H1 (cell line): ENCODE measurements at regions not wholly inside any gene's neighbourhood (a gene's known extent, or its start where the extent isn't known, plus 50 kb on each side); places are given as distances from the start of the nearest gene placed in this dataset.

ENCODE experiments used
- CTCF ChIA-PET: fragments of 300-600 bp; sonication (Branson Sonifier 250); formaldehyde crosslinking; loops from one replicate; lab custom pipeline; 2021; ENCODE audit not compliant: partially characterized antibody; lab: Charles Lee
- POLR2A ChIA-PET: fragments of 300-600 bp; sonication (Branson Sonifier 250); formaldehyde crosslinking; loops from one replicate; lab custom pipeline; 2021; ENCODE audit warnings: inconsistent platforms; ENCODE audit not compliant: partially characterized antibody; lab: Charles Lee
- DNase-seq, 2 experiments: peaks; one replicate each; pipeline versions ENCODE4 v3.0.0 to v3.0.0-alpha.2; 2010 to 2022; ENCODE audit warnings: low spot score in 2 of 2, low read depth in 1 of 2, mixed read lengths in 1 of 2
- FAIRE-seq: peaks from 2 replicates; lab custom pipeline; 2011; peaks lifted over from hg19 to GRCh38; lab: Jason Lieb, UNC
- H2AFZ ChIP-seq: 2 replicates; pipeline ENCODE4 v1.8.1; 2012; ENCODE audit warnings: low read length, inconsistent platforms
- H2AK5ac ChIP-seq: 2 replicates; pipeline ENCODE4 v1.6.1; 2013; ENCODE audit warnings: low read depth, low read length
- H2BK120ac ChIP-seq: replicated peaks from 2 replicates; pipeline ENCODE3; 2013; ENCODE audit warnings: low read depth, low read length, inconsistent platforms
- H2BK12ac ChIP-seq: 2 replicates; pipeline ENCODE4 v1.6.1; 2013; ENCODE audit warnings: low read depth, low read length
- H2BK15ac ChIP-seq: 2 replicates; pipeline ENCODE4 v1.6.1; 2013; ENCODE audit warnings: low read length
- H2BK20ac ChIP-seq: 2 replicates; pipeline ENCODE4 v1.6.1; 2013; ENCODE audit warnings: low read length
- H2BK5ac ChIP-seq: 2 replicates; pipeline ENCODE4 v1.6.1; 2013; ENCODE audit warnings: low read depth, low read length
- H3K14ac ChIP-seq: 2 replicates; pipeline ENCODE4 v1.6.1; 2013; ENCODE audit warnings: inconsistent platforms; ENCODE audit not compliant: insufficient read length
- H3K18ac ChIP-seq: 2 replicates; pipeline ENCODE4 v1.6.1; 2013; ENCODE audit warnings: low read length; ENCODE audit errors: extremely low read depth
- H3K23ac ChIP-seq: 2 replicates; pipeline ENCODE4 v1.6.1; 2013; ENCODE audit warnings: inconsistent platforms; ENCODE audit not compliant: insufficient read length
- H3K23me2 ChIP-seq: 2 replicates; pipeline ENCODE4 v1.6.1; 2013; ENCODE audit warnings: low read depth, low read length
- H3K27ac ChIP-seq: 2 replicates; pipeline ENCODE4 v1.6.1; 2011; ENCODE audit warnings: low read depth, low read length, inconsistent platforms
- H3K27me3 ChIP-seq, 4 experiments: replicated peaks in 1 of 4; 1 replicate in 1 of 4; 2 replicates in 3 of 4; pipeline versions ENCODE4 v1.6.1 to v1.8.1; 2011 to 2013; ENCODE audit warnings: low read length in 3 of 4, mild to moderate bottlenecking in 3 of 4, inconsistent platforms in 2 of 4, mixed read lengths in 2 of 4, moderate library complexity in 1 of 4; ENCODE audit not compliant: control insufficient read depth in 3 of 4, insufficient read depth in 3 of 4; ENCODE audit errors: extremely low read depth in 1 of 4
- H3K36me3 ChIP-seq, 4 experiments: 2 replicates each; pipeline versions ENCODE4 v1.6.1 to v1.8.1; 2011 to 2013; ENCODE audit warnings: mild to moderate bottlenecking in 4 of 4, low read length in 3 of 4, moderate library complexity in 2 of 4, control low read depth in 1 of 4, inconsistent platforms in 1 of 4; ENCODE audit not compliant: insufficient read depth in 4 of 4, control insufficient read depth in 2 of 4
- H3K4ac ChIP-seq: replicated peaks from 2 replicates; pipeline ENCODE3; 2013; ENCODE audit warnings: low read length, low read depth, mixed read lengths, inconsistent platforms; ENCODE audit not compliant: insufficient read length
- H3K4me1 ChIP-seq, 4 experiments: replicated peaks in 1 of 4; 1 replicate in 1 of 4; 2 replicates in 3 of 4; pipeline versions ENCODE4 v1.6.1 to v1.8.1; 2011 to 2013; ENCODE audit warnings: low read length in 3 of 4, inconsistent platforms in 2 of 4, mixed read lengths in 1 of 4; ENCODE audit not compliant: insufficient read depth in 4 of 4, control insufficient read depth in 3 of 4
- H3K4me2 ChIP-seq, 2 experiments: 2 replicates each; pipeline versions ENCODE4 v1.6.1 to v1.8.1; 2011 to 2013; ENCODE audit warnings: low read depth in 2 of 2, low read length in 2 of 2, control low read depth in 1 of 2, inconsistent platforms in 1 of 2, mild to moderate bottlenecking in 1 of 2; ENCODE audit not compliant: insufficient read depth in 1 of 2
- H3K4me3 ChIP-seq, 4 experiments: fragments of 200-600, 300-600 bp in 1 of 4; sonication (generic), shearing (Covaris generic), sonication (Bioruptor Twin) in 1 of 4; 2 replicates each; pipeline versions ENCODE4 v1.5.1 to v1.8.1; 2011 to 2016; ENCODE audit warnings: low read length in 4 of 4, low read depth in 3 of 4, control low read depth in 2 of 4, inconsistent platforms in 2 of 4, mild to moderate bottlenecking in 2 of 4, mixed read lengths in 1 of 4, moderate library complexity in 1 of 4; ENCODE audit not compliant: insufficient read depth in 2 of 4; ENCODE audit errors: extremely low read depth in 1 of 4
- H3K56ac ChIP-seq: replicated peaks from 2 replicates; pipeline ENCODE3; 2013; ENCODE audit warnings: low read depth, mild to moderate bottlenecking, mixed read lengths, low read length, inconsistent platforms; ENCODE audit not compliant: insufficient read length
- H3K79me1 ChIP-seq: 2 replicates; pipeline ENCODE4 v1.6.1; 2013; ENCODE audit warnings: low read depth, low read length, control low read depth
- H3K79me2 ChIP-seq, 2 experiments: 2 replicates each; pipeline versions ENCODE4 v1.6.1 to v1.8.1; 2012 to 2013; ENCODE audit warnings: low read length in 2 of 2, mild to moderate bottlenecking in 2 of 2, inconsistent platforms in 1 of 2; ENCODE audit not compliant: insufficient read depth in 2 of 2, control insufficient read depth in 1 of 2
- H3K9ac ChIP-seq, 4 experiments: replicated peaks in 1 of 4; 1 replicate in 1 of 4; 2 replicates in 3 of 4; pipeline versions ENCODE4 v1.6.1 to v1.8.1; 2011 to 2013; ENCODE audit warnings: low read depth in 3 of 4, low read length in 3 of 4, control low read depth in 2 of 4, mild to moderate bottlenecking in 2 of 4, moderate library complexity in 2 of 4, inconsistent platforms in 1 of 4; ENCODE audit errors: extremely low read depth in 1 of 4
- H3K9me3 ChIP-seq, 2 experiments: 2 replicates each; pipeline versions ENCODE4 v1.6.1 to v1.8.1; 2012 to 2013; ENCODE audit warnings: mild to moderate bottlenecking in 2 of 2, moderate library complexity in 2 of 2, control low read depth in 1 of 2, inconsistent platforms in 1 of 2, low read depth in 1 of 2, low read length in 1 of 2, mixed read lengths in 1 of 2; ENCODE audit not compliant: insufficient read depth in 2 of 2
- H4K20me1 ChIP-seq, 2 experiments: replicated peaks in 1 of 2; 2 replicates each; pipeline versions ENCODE3 to v1.8.1; 2011 to 2013; ENCODE audit warnings: inconsistent platforms in 2 of 2, low read length in 2 of 2, mild to moderate bottlenecking in 1 of 2; ENCODE audit not compliant: insufficient read depth in 2 of 2, control insufficient read depth in 1 of 2
- H4K5ac ChIP-seq: 2 replicates; pipeline ENCODE4 v1.6.1; 2013; ENCODE audit warnings: low read length, low read depth, mixed read lengths, inconsistent platforms; ENCODE audit not compliant: insufficient read length
- H4K8ac ChIP-seq: 2 replicates; pipeline ENCODE4 v1.8.0; 2013; ENCODE audit warnings: mild to moderate bottlenecking, moderate library complexity, low read length, inconsistent platforms; ENCODE audit not compliant: insufficient read depth; ENCODE audit errors: extremely low read depth
- H4K91ac ChIP-seq: replicated peaks from 2 replicates; pipeline ENCODE3; 2013; ENCODE audit warnings: low read length, mixed read lengths, inconsistent platforms; ENCODE audit not compliant: insufficient read length
- ASH2L ChIP-seq: fragments of 200-600, 300-600 bp; sonication (generic); IDR thresholded peaks from one replicate; pipeline ENCODE4 v1.7.1; 2017; ENCODE audit warnings: low read length
- ATF3 ChIP-seq: IDR thresholded peaks from 2 replicates; pipeline ENCODE4 v1.6.1; 2011; ENCODE audit warnings: low read depth, mild to moderate bottlenecking, low read length; ENCODE audit not compliant: insufficient read depth
- GTF2F1 ChIP-seq: IDR thresholded peaks from 2 replicates; pipeline ENCODE4 v1.6.1; 2012; ENCODE audit warnings: low read depth, low read length, improper control_type of control experiment, borderline replicate concordance
- RAD21 ChIP-seq, 2 experiments: IDR thresholded peaks in 1 of 2; conservative IDR thresholded peaks in 1 of 2; 2 replicates each; pipeline ENCODE4 v1.6.1; 2011; ENCODE audit warnings: low read depth in 2 of 2, low read length in 2 of 2, improper control_type of control experiment in 1 of 2, inconsistent platforms in 1 of 2, mild to moderate bottlenecking in 1 of 2, moderate library complexity in 1 of 2
- SIRT6 ChIP-seq: IDR thresholded peaks from one replicate; pipeline ENCODE4 v1.7.1; 2012; ENCODE audit warnings: low read length, inconsistent platforms
- SP1 ChIP-seq: IDR thresholded peaks from 2 replicates; pipeline ENCODE4 v1.6.1; 2011; ENCODE audit warnings: low read depth, low read length
- YY1 ChIP-seq: IDR thresholded peaks from 2 replicates; pipeline ENCODE4 v1.6.1; 2011; ENCODE audit warnings: low read depth, mild to moderate bottlenecking, low read length
- WGBS, 2 experiments: shearing (Covaris generic) in 1 of 2; methylation state at CpG; one replicate each; pipeline versions ENCODE4 v1.1.6 to v1.1.7; 2013 to 2015; ENCODE audit warnings: low lambda C conversion rate in 2 of 2, mixed read lengths in 2 of 2, inconsistent platforms in 1 of 2, low coverage in 1 of 2, missing lambda C conversion rate in 1 of 2; ENCODE audit not compliant: insufficient replicate concordance in 2 of 2, insufficient coverage in 1 of 2, insufficient read length in 1 of 2; ENCODE audit errors: extremely low coverage in 1 of 2, missing lambda C conversion rate in 1 of 2; 5-methylcytosine and 5-hydroxymethylcytosine counted together

- no peak overlapping the region for H3K4ac ChIP-seq
- H3K36me3 ChIP-seq: no peaks in the 10 kb centered on the region
- no peak overlapping the region for H4K91ac ChIP-seq
- no peak overlapping the region for H4K8ac ChIP-seq
- no peak overlapping the region for H2AK5ac ChIP-seq
- no peaks in the 10 kb centered on the region for H3K4me1 ChIP-seq
- ChIA-PET POLR2A (no interaction called here), CTCF (interaction anchor here (0.6 kb wide), 1 partner anchor 891 kb away, joined by 4 read pairs; no protein-coding TSS in a partner anchor)
- H3K23ac ChIP-seq: no peak overlapping the region
- no peak for DNase-seq
- no peak overlapping the region for H3K14ac ChIP-seq
- no peak overlapping the region for H2AFZ ChIP-seq
- no peaks in the 10 kb centered on the region for H3K79me2 ChIP-seq
- H2BK12ac ChIP-seq: no peak overlapping the region
- no peak overlapping the region for H3K18ac ChIP-seq
- H3K4me3 ChIP-seq: no peak overlapping the region
- H4K20me1 ChIP-seq: no peaks in the 10 kb centered on the region
- H3K9ac ChIP-seq: no peak overlapping the region
- no peaks in the 10 kb centered on the region for H3K9me3 ChIP-seq
- whole genome bisulfite sequencing, 2 experiments: 80% methylated on average over 3 of the region's 3 CpGs; no CpG with 5 or more reads in 1 of the 2 experiments
- no peak overlapping the region for H3K56ac ChIP-seq
- no peaks in the 10 kb centered on the region for H3K27me3 ChIP-seq
- H2BK20ac ChIP-seq: no peak overlapping the region
- no peaks in the 10 kb centered on the region for H3K79me1 ChIP-seq
- no peak for FAIRE-seq
- no peak overlapping the region for H3K27ac ChIP-seq
- no peak overlapping the region for H4K5ac ChIP-seq
- H2BK5ac ChIP-seq: no peak overlapping the region
- H3K4me2 ChIP-seq: no peak overlapping the region
- no peaks in the 10 kb centered on the region for H3K23me2 ChIP-seq
- H2BK120ac ChIP-seq: no peak overlapping the region
- H2BK15ac ChIP-seq: no peak overlapping the region
- TF ChIP-seq RAD21 (IDR thresholded peaks at IDR 0.05 in 1 of 2, conservative IDR thresholded peaks at IDR 0.05 in 1 of 2; ENCODE audit: low read depth in 2 of 2, low read length in 2 of 2) (no peak), YY1 (no peak), ASH2L (no peak), SP1 (no peak), GTF2F1 (no peak), SIRT6 (no peak), ATF3 (no peak)
Measured at GRCh38 chr5:127136908-127137307, 63.6 kb upstream of the C5orf63 start.
